HCT116 (cell line): ENCODE measurements at regions not wholly inside any gene's neighbourhood (a gene's known extent, or its start where the extent isn't known, plus 50 kb on each side); places are given as distances from the start of the nearest gene placed in this dataset.

Experiments
- ATAC-seq: fragments of 200-7000 bp; cut with Tn5 transposase; 2 replicates; pipeline ENCODE4 v1.9.1; 2020; ENCODE audit warnings: mild to moderate bottlenecking, moderate library complexity
- BruUV-seq: library from RNA; stranded (reverse); fragments of 400-500 nt; replicated peaks from 2 replicates; lab custom pipeline; 2021; lab: Mats Ljungman, UMichigan
- CTCF ChIA-PET: fragments of 300-600 bp; sonication (Branson Sonifier 250); formaldehyde crosslinking; loops from one replicate; lab custom pipeline; 2021; ENCODE audit warnings: antibody characterized with exemption; lab: Charles Lee
- POLR2A ChIA-PET: fragments of 300-600, 350-600 bp; sonication (Branson Sonifier 250); formaldehyde crosslinking; loops from one replicate; lab custom pipeline; 2021; ENCODE audit warnings: antibody characterized with exemption; lab: Charles Lee
- RAD21 ChIA-PET, 2 experiments: fragments of 300-600 bp; sonication (Branson Sonifier 250); formaldehyde crosslinking; loops; one replicate each; lab custom pipeline; 2023; ENCODE audit warnings: low total read pairs in 2 of 2; ENCODE audit not compliant: uncharacterized antibody in 2 of 2, unreplicated experiment in 2 of 2, low non-redundant PET in 1 of 2; lab: Charles Lee
- DNase-seq: peaks from one replicate; pipeline ENCODE4 v3.0.0-alpha.2; 2010; ENCODE audit warnings: low read depth, low spot score
- H2AFZ ChIP-seq: fragments of 200-600 bp; shearing (Covaris generic), sonication (generic); 2 replicates; pipeline ENCODE4 v1.6.1; 2017; ENCODE audit warnings: low read depth, mixed run types, mixed read lengths, antibody characterized with exemption, low read length; ENCODE audit not compliant: poor library complexity, severe bottlenecking
- H3K27ac ChIP-seq: 2 replicates; pipeline ENCODE4 v1.5.1; 2012; ENCODE audit warnings: low read depth, low read length
- H3K27me3 ChIP-seq: fragments of 200-600 bp; sonication (generic); 2 replicates; pipeline ENCODE4 v1.6.1; 2016; ENCODE audit warnings: mixed run types, low read length, mixed read lengths; ENCODE audit not compliant: insufficient read depth
- H3K36me3 ChIP-seq, 2 experiments: fragments of 200-500 bp in 1 of 2; fragments of 200-600 bp in 1 of 2; sonication (Bioruptor generic) in 1 of 2; sonication (generic) in 1 of 2; 2 replicates each; pipeline versions ENCODE4 v1.5.1 to v1.6.1; 2014 to 2016; ENCODE audit warnings: low read length in 2 of 2, inconsistent platforms in 1 of 2, mixed read lengths in 1 of 2, mixed run types in 1 of 2; ENCODE audit not compliant: insufficient read depth in 2 of 2, control insufficient read depth in 1 of 2
- H3K4me1 ChIP-seq, 2 experiments: fragments of 200-600 bp in 1 of 2; sonication (generic) in 1 of 2; 2 replicates each; pipeline versions ENCODE4 v1.5.1 to v1.6.1; 2012 to 2017; ENCODE audit warnings: low read length in 2 of 2, inconsistent platforms in 1 of 2, mild to moderate bottlenecking in 1 of 2, mixed read lengths in 1 of 2, mixed run types in 1 of 2, moderate library complexity in 1 of 2; ENCODE audit not compliant: insufficient read depth in 2 of 2, control insufficient read depth in 1 of 2
- H3K4me2 ChIP-seq: fragments of 200-600 bp; sonication (generic); 2 replicates; pipeline ENCODE4 v1.6.1; 2017; ENCODE audit warnings: mixed run types, low read length, mixed read lengths
- H3K4me3 ChIP-seq, 2 experiments: fragments of 200-600 bp in 1 of 2; sonication (generic) in 1 of 2; replicated peaks in 1 of 2; 2 replicates each; pipeline ENCODE4 v1.5.1; 2011 to 2016; ENCODE audit warnings: low read length in 2 of 2, control low read depth in 1 of 2, low read depth in 1 of 2, mild to moderate bottlenecking in 1 of 2, mixed read lengths in 1 of 2, mixed run types in 1 of 2
- H3K79me2 ChIP-seq: fragments of 200-600 bp; sonication (generic); 2 replicates; pipeline ENCODE4 v1.6.1; 2017; ENCODE audit warnings: mild to moderate bottlenecking, mixed run types, low read length, moderate library complexity, mixed read lengths; ENCODE audit not compliant: insufficient read depth
- H3K9ac ChIP-seq: fragments of 200-600 bp; sonication (generic); 2 replicates; pipeline ENCODE4 v1.6.1; 2016; ENCODE audit warnings: low read length, mixed read lengths
- H3K9me2 ChIP-seq: fragments of 200-600 bp; sonication (generic), shearing (Covaris generic); 2 replicates; pipeline ENCODE4 v1.6.1; 2017; ENCODE audit warnings: mixed run types, mild to moderate bottlenecking, moderate library complexity; ENCODE audit not compliant: insufficient read depth
- H3K9me3 ChIP-seq, 2 experiments: fragments of 200-500 bp in 1 of 2; fragments of 200-600 bp in 1 of 2; sonication (Bioruptor generic) in 1 of 2; sonication (generic) in 1 of 2; 2 replicates each; pipeline ENCODE4 v1.6.1; 2014 to 2017; ENCODE audit warnings: low read length in 2 of 2, mixed read lengths in 2 of 2, inconsistent platforms in 1 of 2, low read depth in 1 of 2, mild to moderate bottlenecking in 1 of 2, mixed run types in 1 of 2, moderate library complexity in 1 of 2; ENCODE audit not compliant: control insufficient read depth in 1 of 2, insufficient read depth in 1 of 2
- H4K20me1 ChIP-seq: fragments of 200-600 bp; sonication (generic), shearing (Covaris generic); 2 replicates; pipeline ENCODE4 v1.6.1; 2017; ENCODE audit warnings: mixed run types, mild to moderate bottlenecking, moderate library complexity; ENCODE audit not compliant: insufficient read depth
- EGR1 ChIP-seq: IDR thresholded peaks from 2 replicates; pipeline ENCODE4 v1.6.1; 2012; ENCODE audit warnings: low read depth
- EZH2phosphoT487 ChIP-seq: fragments of 200-600 bp; IDR thresholded peaks from 2 replicates; pipeline ENCODE4 v1.6.1; 2018; ENCODE audit warnings: antibody characterized with exemption, borderline replicate concordance
- JUND ChIP-seq: IDR thresholded peaks from 2 replicates; pipeline ENCODE4 v1.6.1; 2012
- POLR2A ChIP-seq: IDR thresholded peaks from 2 replicates; pipeline ENCODE4 v1.7.0; 2011; ENCODE audit warnings: borderline replicate concordance; ENCODE audit not compliant: insufficient read depth, insufficient read length; ENCODE audit errors: extremely low read depth
- POLR2AphosphoS5 ChIP-seq: IDR thresholded peaks from 2 replicates; pipeline ENCODE4 v1.6.1; 2011; ENCODE audit warnings: mild to moderate bottlenecking, low read depth, low read length, moderate library complexity
- SRF ChIP-seq: IDR thresholded peaks from 2 replicates; pipeline ENCODE4 v1.6.1; 2012; ENCODE audit warnings: low read depth
- TCF7L2 ChIP-seq: IDR thresholded peaks from 2 replicates; pipeline ENCODE4 v1.7.0; 2011; ENCODE audit warnings: borderline replicate concordance, inconsistent platforms; ENCODE audit not compliant: insufficient read depth, insufficient read length; ENCODE audit errors: extremely low read depth
- ZNF274 ChIP-seq: fragments of 200-500 bp; sonication (Bioruptor generic); IDR thresholded peaks from 2 replicates; pipeline ENCODE4 v1.6.1; 2014; ENCODE audit warnings: mild to moderate bottlenecking, low read depth, low read length, inconsistent platforms
- intact Hi-C: fragments of 100-400 bp; cut with micrococcal nuclease; formaldehyde crosslinking; loops from 2 replicates; pipeline ENCODE4 v1.10.0; 2022
- TF ChIP-seq, protein P1 (sequence below): IDR thresholded peaks from 2 replicates; pipeline ENCODE4 v1.6.1; 2012; ENCODE audit warnings: low read depth
- TF ChIP-seq, protein P2 (sequence below), 3 experiments: fragments of 200-600 bp in 1 of 3; sonication (generic) in 1 of 3; IDR thresholded peaks in 2 of 3; conservative IDR thresholded peaks in 1 of 3; 2 replicates each; pipeline ENCODE4 v1.5.1; 2012 to 2017; ENCODE audit warnings: low read depth in 2 of 3, low read length in 2 of 3, antibody characterized with exemption in 1 of 3, borderline replicate concordance in 1 of 3, control low read depth in 1 of 3, mild to moderate bottlenecking in 1 of 3, mixed read lengths in 1 of 3, mixed run types in 1 of 3, moderate library complexity in 1 of 3; ENCODE audit not compliant: insufficient read depth in 1 of 3

DNA sequence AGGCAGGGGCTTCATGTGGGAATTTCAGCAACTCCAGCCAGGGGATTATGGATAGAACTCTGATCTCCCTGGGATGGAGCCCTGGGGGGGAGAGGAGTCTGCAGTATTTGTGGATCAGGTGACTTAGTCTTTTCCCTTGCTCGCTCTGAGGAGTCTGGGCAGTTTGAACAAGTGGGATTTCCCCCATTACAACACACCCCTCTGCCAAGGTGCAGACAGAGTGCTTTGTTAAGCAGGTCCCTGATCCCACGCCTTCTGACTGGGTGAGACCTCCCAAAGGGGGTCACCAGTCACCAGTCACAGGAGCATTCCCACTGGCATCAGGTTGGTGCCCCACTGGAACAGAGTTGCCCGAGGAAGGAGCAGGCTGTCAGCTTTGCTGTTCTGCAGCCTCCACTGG lies 123.9 kb downstream of the LHFPL1 start:
- Histone ChIP-seq H3K79me2 (no peaks in the 10 kb centered on the region), H3K9ac (no peak overlapping the region), H3K4me1 (no peaks in the 10 kb centered on the region), H3K4me3 (no peak overlapping the region), H3K4me2 (no peak overlapping the region), H3K27me3 (no peaks in the 10 kb centered on the region), H2AFZ (no peak overlapping the region), H3K27ac (no peak overlapping the region), H3K9me3 (no peaks in the 10 kb centered on the region), H3K9me2 (no peaks in the 10 kb centered on the region), H4K20me1 (no peaks in the 10 kb centered on the region), H3K36me3 (no peaks in the 10 kb centered on the region)
- DNase-seq (no peak), ATAC-seq (no peak)
- RAD21 ChIA-PET, result no interaction called here
- intact Hi-C loops, result no loop called here
- CTCF ChIA-PET, result no interaction called here
- POLR2A ChIA-PET, result no interaction called here
- TF ChIP-seq EGR1 (no peak), SRF (no peak), POLR2AphosphoS5 (no peak), POLR2A (no peak), ZNF274 (no peak), EZH2phosphoT487 (no peak), TCF7L2 (no peak), JUND (no peak)
- TF ChIP-seq, protein P1, sequence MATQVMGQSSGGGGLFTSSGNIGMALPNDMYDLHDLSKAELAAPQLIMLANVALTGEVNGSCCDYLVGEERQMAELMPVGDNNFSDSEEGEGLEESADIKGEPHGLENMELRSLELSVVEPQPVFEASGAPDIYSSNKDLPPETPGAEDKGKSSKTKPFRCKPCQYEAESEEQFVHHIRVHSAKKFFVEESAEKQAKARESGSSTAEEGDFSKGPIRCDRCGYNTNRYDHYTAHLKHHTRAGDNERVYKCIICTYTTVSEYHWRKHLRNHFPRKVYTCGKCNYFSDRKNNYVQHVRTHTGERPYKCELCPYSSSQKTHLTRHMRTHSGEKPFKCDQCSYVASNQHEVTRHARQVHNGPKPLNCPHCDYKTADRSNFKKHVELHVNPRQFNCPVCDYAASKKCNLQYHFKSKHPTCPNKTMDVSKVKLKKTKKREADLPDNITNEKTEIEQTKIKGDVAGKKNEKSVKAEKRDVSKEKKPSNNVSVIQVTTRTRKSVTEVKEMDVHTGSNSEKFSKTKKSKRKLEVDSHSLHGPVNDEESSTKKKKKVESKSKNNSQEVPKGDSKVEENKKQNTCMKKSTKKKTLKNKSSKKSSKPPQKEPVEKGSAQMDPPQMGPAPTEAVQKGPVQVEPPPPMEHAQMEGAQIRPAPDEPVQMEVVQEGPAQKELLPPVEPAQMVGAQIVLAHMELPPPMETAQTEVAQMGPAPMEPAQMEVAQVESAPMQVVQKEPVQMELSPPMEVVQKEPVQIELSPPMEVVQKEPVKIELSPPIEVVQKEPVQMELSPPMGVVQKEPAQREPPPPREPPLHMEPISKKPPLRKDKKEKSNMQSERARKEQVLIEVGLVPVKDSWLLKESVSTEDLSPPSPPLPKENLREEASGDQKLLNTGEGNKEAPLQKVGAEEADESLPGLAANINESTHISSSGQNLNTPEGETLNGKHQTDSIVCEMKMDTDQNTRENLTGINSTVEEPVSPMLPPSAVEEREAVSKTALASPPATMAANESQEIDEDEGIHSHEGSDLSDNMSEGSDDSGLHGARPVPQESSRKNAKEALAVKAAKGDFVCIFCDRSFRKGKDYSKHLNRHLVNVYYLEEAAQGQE, result no peak
- TF ChIP-seq, protein P2, sequence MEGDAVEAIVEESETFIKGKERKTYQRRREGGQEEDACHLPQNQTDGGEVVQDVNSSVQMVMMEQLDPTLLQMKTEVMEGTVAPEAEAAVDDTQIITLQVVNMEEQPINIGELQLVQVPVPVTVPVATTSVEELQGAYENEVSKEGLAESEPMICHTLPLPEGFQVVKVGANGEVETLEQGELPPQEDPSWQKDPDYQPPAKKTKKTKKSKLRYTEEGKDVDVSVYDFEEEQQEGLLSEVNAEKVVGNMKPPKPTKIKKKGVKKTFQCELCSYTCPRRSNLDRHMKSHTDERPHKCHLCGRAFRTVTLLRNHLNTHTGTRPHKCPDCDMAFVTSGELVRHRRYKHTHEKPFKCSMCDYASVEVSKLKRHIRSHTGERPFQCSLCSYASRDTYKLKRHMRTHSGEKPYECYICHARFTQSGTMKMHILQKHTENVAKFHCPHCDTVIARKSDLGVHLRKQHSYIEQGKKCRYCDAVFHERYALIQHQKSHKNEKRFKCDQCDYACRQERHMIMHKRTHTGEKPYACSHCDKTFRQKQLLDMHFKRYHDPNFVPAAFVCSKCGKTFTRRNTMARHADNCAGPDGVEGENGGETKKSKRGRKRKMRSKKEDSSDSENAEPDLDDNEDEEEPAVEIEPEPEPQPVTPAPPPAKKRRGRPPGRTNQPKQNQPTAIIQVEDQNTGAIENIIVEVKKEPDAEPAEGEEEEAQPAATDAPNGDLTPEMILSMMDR (IDR thresholded peaks at IDR 0.05 in 2 of 3, conservative IDR thresholded peaks at IDR 0.05 in 1 of 3; ENCODE audit: borderline replicate concordance in 1 of 3, insufficient read depth in 1 of 3, low read depth in 2 of 3, low read length in 2 of 3), result no peak
- no TSS peak for BruUV-seq
